Frontal cortex (tissue), 3 donors: ENCODE measurements at regions not wholly inside any gene's neighbourhood (a gene's known extent, or its start where the extent isn't known, plus 50 kb on each side); places are given as distances from the start of the nearest gene placed in this dataset.
"Not testable (repeated sequence)": the region's sequence is repeated elsewhere in the genome, so short reads cannot be mapped to it uniquely, and the experiment has no call there.

Experiments
- DNase-seq, 2 donors: peaks; one replicate each; pipeline ENCODE4 v3.0.0; 2012; ENCODE audit warnings: low spot score in 2 of 2
- FAIRE-seq: peaks from 2 replicates; lab custom pipeline; 2012; peaks lifted over from hg19 to GRCh38; lab: Jason Lieb, UNC
- donor health status: control.
- donor health status: control.
- donor health status: control.

DNA sequence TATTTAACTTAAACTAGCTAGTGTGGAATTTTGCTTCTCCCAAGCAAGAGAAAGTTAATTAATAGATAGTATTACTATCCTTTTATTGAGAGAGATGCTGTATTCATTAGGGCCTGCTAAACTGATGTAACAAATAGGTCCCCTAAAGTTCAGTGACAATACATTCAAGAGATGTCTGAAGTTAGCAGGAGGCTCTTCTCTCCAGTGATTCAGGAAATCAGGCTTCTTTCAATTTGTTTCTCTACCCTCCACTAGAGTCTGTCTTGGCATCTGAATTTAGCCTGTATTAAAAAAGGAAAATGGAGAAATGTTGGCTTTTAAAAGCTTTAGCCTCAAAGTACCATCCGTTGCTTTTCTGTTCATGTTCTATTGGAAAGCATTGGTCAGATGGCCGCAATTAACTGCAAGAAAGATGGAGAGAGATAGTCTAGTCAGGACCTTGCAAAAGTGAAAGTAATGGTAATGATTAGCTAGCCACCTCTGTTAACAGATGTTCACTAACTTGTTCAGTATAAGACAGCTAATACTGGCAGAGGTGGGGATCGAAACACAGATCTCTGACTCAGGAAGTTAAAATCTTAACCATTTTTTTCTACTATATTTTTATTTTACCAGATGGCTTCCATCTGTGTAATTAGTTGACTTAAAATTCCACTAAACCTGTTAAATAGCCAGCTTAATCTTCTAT is 786.8 kb downstream of the TMTC2 start:
- FAIRE-seq: no peak
- DNase-seq: no peak

DNA sequence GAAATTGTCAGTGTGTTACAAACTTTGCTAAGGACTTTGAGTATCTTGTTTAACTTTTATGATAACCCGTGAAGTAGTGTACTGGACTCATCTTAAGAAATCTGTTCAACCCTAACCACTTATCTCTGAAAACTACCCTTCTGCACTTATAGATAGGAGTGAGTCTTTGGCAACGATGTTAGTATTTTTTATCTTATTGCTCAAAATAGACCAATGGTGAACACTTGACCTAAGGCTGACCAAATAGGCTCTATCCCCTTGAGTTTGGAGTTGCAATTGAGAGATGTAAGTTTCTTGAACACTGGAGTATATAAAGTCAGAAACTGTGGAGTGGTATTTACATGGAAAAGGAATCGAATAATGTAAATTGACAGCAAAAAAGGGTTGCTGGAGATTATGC is 786.1 kb downstream of the TMTC2 start:
- FAIRE-seq: no peak
- DNase-seq: no peak

DNA sequence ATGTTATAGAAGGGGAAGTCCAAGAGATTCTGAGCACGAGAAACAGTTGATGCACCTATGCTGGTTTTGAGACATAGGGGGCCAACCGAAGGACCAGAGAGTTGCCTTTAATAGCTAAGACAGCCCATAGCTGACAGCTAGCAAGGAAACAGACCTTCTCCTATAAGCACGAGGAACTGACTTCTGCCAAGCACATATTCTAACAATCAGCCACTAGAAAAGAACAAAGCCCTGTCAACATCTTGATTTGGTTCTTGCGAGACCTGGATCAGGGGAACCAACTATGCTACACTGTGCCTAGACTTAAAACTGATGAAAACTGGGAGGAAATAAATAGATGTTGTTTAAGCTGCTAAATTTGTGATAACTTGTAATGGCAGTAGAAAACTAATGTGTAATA is 785.6 kb downstream of the TMTC2 start:
- DNase-seq: no peak
- FAIRE-seq: no peak

DNA sequence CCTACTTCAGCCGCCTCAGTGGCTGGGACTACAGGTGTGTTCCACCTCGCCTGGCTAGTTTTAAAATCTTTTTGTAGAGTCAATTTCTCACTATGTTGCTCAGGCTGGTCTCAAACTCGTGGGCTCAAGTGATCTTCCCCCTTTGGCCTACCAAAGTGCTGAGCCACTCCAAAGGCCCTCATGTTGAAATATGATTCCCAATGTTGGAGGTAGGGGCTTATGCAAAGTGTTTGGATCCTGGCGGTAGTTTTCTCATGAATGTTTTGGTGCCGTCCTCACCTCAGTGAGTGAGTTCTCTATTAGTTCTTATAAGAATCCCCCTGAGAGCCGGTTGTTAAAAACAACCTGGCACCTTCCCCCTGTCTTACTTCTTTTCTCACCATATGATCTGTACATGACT is 784.6 kb downstream of the TMTC2 start:
- DNase-seq (no peak), FAIRE-seq (no peak)

DNA sequence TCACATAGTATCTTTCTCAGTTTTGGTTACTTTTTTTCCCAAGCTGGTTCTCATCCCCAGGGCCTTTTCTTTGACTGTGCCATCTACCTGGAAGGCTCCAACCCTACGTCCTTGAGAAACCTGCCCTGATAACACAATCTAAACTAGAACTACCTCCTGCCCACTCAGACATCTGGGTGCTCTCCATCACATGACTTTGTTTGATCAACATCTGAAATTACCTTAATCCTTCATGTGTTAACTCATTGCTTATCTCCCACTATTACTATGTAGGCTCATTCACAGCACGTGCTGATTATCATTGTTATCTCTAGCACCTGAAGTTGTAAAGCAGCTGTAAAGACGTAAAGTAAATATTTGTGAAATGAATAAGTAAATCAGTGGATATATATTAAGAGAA is 784.0 kb downstream of the TMTC2 start:
- DNase-seq (no peak), FAIRE-seq (no peak)

DNA sequence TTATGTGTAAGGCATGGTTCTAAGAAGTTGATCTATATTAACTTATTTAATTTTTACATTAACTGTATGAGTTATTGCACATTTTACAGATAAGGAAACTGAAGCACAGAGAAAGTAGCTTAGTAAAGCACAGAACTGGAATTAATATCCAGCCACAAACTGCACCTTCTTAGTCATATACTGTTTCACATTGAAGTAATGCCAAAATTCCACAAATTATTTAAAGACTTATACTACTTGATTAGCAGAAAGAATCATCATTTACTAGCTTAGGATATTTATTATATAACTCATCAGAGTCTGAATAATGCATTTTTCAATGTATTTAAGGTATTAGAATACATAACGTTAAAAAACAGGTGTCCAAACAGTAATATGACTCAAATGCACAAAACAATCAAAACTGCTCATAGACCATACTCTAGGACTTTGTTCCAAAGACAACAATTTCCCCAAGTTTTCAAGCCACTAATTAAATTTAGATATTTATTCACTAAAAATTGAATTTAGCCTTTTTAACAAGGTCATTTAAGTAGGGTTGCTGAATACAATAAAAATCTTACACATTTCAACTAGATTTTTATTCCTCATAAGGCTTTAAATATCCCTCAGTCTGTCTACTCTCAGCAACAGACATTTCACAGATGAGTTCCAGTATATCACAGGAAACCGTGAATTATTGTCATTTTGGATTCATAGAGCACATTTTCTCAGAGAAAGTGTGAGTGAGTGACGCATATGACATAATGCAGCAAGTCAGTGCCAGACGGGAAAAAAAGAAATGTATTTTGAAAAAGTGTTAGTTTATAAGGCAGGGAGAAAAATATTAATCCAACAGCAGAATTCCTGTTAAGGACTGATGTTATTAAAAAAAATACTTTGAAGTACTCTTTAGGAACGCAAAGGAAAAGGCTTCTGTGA is 782.5 kb downstream of the TMTC2 start:
- FAIRE-seq: no peak
- DNase-seq: no peak

DNA sequence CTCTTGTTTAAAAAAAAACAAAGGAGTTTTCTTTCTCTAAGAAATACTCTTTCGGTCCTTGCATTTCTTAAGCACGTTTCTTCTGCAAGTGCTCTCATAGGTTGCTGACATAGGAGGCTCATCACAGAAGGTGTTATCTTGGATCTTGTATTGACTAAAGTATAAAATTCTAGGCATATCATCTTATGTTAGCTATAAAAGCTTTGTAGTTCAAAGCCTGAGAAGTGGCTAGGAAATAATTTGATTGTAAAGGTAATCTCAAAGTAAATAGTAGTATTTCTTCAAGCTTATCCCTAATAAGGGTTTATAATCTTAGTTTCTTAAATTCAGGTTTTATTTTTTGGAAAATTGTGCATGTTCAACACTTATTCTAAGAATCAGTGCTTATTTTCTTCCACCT is 778.9 kb downstream of the TMTC2 start:
- DNase-seq: no peak
- FAIRE-seq: no peak

DNA sequence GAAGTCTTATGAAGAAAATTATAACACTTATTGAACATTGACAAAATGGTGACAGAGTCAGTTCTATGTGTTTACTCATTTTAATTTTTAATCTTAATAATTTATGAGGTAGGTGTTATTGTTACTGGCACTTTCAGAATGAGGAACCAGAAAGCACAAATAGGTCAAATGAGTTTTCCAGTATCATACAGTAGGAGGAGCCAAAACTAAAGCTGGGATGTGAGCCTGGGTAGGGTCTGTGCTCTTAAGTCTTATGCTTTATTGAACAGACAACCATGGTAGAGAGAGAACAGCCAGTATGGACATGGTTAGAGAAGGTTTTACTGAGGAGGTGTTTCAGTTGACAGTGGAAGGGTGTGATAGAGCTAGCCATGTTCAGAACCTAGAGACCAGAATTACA is 775.7 kb downstream of the TMTC2 start:
- no peak for DNase-seq
- no peak for FAIRE-seq

DNA sequence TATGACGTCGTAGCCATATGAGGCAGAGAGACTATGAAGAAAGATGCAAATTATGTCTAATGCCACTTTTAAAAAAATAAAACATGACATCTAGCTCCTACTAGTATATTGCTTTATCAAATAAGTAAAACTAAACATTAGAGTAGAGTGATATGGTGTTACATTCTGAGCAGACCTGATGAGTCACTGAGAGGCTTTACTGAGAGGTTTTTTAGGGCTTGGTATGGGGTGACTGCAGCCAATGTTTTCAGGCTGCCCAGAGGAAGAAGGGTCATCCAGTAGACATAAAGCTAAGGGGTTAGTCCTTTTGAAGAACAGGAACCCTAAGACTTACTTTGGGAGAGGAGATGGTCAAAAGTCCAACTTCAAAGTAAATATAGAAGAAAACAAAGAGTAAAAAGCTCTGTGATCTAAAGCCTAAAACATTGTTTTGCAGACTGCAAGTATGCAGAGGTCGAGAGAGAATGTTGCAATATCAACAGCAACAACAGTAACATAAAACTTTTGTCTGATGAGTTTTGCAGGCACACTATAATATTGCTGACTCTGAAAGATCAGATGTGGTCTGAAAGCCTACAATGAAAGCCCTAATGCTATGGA is 774.7 kb downstream of the TMTC2 start:
- FAIRE-seq (no peak), DNase-seq (no peak)

DNA sequence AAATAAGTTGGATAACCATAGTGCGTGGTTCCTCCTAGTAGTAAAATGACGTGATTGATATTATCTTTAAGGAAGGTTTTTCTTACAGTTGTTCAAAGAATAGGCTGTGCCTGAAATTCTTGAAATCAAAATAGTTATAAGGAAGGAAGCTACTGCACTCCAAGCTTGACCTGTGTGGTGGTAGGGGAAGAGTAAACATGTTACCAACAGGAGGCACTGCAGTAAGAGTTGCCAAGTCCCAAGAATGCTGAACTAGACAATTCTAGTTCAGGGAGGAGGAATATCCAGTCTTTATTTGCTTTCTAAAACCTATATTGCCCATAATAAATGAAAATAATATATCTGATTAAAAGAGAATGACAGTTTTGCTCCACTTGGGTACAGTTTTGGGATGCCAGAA is 764.5 kb downstream of the TMTC2 start:
- FAIRE-seq (no peak), DNase-seq (no peak)

DNA sequence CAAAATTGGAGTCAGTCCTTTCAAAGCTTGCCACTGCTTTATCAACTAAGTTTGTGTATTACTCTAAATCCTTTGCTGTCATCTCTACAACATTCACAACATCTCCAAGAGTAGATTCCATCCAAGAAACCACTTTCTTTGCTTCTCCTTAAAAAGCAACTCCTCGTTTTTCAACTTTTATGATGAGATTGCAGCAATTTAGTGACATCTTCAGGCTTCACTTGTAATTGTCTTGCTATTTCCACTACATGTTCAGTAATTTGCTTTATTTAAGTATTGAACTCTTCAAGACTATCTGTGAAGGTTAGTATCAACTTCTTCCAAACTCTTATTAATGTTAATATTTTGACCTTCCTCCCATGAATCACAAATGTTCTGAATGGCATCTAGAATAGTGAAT is 747.9 kb downstream of the TMTC2 start:
- FAIRE-seq (no peak), DNase-seq (no peak)

DNA sequence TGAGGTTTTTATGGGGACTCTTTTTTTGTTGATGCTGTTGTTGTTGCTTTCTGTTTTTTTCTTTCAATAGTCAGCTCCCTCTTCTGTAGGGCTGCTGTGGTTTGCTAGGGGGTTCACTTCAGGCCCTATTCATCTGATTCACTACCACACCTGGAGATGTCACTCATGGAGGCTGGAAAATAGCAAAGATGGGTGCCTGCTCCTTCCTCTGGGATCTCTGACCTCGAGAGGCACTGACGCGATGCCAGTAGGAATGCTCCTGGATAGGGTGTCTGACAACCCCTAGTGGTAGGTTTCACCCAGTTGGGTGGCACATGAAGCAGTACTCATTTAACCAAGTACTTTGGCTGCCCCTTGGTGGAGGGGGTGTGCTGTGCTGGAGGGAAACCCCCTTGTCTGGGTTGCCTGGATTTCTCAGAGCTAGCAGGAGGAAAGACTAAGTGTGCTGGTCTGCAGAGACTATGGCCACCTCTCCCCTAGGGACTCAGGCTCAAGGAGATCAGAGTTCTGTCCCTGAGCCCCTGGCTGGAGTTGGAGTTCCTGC is 745.5 kb downstream of the TMTC2 start:
- FAIRE-seq (no peak), DNase-seq (no peak)

DNA sequence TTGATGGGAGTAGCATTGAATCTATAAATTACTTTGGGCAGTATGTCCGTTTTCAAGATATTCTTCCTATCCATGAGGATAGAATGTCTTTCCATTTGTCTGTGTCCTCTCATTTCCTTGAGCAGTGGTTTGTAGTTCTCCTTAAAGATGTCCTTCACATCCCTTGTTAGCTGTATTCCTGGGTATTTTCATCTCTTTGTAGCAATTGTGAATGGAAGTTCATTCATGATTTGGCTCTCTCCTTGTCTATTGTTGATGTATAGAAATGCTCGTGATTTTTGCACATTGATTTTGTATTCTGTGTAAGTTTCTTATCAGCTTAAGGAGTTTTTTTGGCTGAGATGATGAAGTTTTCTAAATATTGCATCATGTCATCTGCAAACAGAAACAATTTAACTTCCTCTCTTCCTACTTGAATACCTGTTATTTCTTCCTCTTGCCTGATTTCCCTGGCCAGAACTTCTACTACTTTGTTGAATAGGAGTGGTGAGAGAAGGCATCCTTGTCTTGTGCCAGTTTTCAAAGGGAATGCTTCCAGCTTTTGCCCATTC is 741.0 kb downstream of the TMTC2 start:
- DNase-seq, FAIRE-seq: not testable (repeated sequence)

DNA sequence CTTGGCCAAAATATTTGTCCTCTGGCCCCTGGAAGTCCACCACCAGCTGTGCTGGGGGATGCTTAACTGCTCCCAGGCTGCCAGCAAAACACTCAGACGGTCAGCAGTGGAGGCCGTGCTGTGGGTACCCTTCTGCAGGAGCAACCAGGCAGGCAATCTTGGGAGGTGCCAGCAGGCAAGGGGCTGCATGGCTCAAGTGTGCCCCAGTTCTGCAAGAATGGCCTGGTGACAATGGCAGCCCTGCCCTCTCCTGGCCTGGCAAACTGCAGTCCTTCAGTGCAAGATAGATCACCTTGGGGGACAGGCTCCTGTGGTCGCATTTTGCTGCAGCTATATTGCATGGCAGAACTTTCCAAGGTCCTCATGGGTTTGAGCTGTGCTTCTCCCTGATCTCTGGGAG is 728.3 kb downstream of the TMTC2 start:
- FAIRE-seq (no peak), DNase-seq (no peak)

DNA sequence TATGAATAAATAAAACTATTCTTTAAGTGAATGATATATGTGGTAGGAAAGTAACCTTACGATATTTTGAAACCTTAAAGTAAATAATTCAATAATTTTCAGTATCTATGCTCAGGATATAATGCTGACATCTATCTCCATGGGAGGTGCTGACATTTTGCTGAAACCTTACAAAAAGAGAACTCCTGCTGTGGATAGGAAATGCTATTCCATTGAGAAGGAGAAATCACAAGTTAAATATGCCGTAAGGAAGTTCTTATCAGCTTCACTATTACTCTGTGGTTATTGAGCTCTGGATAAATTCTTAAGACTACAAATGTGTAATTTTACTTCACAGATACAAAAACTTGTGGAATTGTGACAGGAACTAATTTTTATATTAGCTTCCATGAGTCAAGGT is 722.1 kb downstream of the TMTC2 start:
- no peak for FAIRE-seq
- DNase-seq: no peak

DNA sequence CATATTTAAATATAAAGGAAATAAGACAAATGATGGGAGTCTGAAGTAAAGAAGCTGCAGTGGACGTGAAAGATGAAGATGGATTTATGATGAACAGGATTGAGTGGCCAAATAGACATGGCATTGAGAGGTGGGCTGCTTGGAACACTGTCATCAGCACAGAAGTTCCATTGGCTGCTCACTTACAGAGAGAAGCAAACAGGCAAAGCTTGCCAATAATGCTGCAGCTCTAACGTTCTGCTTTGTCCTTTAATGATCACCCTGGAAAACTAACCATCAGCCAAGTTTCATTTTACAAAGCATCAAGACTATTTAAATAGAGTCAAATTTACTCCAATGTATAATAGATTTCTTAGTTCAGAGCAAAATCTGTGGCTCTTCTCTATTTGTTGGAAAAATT is 721.4 kb downstream of the TMTC2 start:
- DNase-seq: no peak
- FAIRE-seq: no peak

DNA sequence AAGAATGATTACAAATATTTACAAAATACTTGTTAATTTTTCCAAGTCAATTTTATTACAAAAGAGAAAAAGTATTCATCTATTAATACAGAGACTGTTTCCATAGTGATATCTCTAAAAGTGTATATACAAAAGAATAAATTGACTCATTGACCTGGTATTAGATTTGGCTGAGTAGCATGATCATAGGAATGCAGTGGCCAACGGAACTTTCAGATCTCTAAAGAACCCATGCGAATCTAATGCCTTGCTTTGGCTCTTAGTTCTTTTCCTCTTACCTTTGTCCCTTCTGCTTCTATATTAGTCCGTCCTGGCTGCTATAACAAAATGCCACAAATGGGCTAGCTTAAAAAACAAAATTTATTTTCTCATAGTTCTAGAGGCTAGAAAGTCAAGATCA is 717.8 kb downstream of the TMTC2 start:
- DNase-seq: no peak
- no peak for FAIRE-seq

DNA sequence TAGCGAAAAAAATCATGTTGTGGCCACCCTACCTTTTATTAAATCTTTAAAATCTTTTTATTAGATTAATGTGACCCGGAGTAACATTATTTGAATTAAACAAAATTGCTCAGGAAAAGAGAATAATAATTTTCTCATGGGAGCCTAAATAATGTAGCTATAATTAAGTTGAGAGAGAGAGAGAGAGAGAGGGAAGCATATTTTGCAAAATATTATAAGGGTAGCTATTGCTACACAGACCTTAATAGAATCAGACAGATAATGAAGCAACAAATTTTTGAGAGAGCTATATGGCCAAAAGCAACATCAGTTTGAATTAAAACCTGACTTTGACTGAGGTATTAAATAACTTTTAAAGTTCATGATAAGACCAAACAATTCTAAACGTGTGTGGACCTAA is 703.5 kb downstream of the TMTC2 start:
- DNase-seq (no peak), FAIRE-seq (no peak)

DNA sequence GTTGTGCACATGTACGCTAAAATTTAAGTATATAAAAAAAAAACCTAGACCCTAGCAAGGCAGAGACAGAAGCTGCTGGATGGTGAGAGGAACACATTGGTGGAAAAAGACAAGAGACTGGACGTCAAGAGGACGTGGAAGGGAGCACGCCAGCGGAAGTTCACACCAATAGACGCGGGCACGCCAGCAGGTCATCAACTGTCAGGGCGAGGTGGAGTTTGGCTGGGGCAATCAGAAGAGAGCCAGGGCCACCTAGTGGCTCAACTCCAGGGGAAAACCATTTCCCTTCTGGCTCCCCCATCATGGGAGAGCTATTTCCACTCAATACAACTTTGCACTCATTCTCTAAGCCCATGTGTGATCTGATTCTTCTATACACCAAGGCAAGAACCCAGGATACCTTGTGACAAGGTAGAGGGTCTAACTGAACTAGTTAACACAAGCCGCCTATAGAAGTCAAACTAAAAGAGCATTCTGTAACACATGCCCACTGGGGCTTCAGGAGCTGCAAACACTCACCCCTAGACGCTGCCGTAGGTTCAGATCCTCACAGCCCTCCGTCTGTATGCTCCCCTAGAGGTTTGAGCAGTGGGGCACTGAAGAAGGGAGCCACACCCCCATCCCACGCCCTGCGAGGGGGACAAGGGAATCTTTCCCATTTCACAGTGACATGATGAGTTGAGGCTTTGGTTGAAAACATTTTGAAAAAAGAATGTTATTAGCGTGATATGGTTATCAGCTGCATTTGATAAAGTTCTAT is 702.7 kb downstream of the TMTC2 start:
- DNase-seq (no peak), FAIRE-seq (no peak)

DNA sequence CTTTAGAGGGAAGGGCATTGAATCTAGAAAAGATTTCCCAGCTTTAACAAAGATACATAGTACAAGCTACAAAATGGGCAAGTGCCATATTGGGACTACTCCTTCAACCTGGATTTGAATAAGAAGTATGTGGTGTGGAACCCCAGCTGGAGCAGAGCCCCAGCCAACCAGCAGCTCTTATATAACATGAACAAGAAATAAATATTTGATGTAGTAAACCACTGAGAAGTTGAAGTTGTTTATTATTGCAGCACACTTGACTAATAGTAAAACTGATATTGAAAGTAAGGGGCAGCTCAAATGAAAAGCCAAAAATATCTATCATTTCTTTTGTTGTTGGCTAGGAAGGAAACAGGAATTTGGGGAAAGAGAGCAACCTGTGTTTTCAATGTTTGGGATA is 701.8 kb downstream of the TMTC2 start:
- DNase-seq: no peak
- FAIRE-seq: no peak
